Glutamatergic neuron (in vitro differentiated cells): ENCODE measurements at regions not wholly inside any gene's neighbourhood (a gene's known extent, or its start where the extent isn't known, plus 50 kb on each side); places are given as distances from the start of the nearest gene placed in this dataset.

Experiments used
- DNase-seq: peaks from one replicate; pipeline ENCODE4 v3.0.0; 2022
- H3K27ac Mint-ChIP-seq: one replicate; pipeline ENCODE4 v1.8.0; 2020; ENCODE audit warnings: mild to moderate bottlenecking, mixed read lengths, inconsistent platforms; ENCODE audit not compliant: unreplicated experiment
- H3K27me3 Mint-ChIP-seq: one replicate; pipeline ENCODE4 v1.8.0; 2020; ENCODE audit warnings: mild to moderate bottlenecking, moderate library complexity, mixed read lengths, inconsistent platforms; ENCODE audit not compliant: unreplicated experiment
- H3K36me3 Mint-ChIP-seq: one replicate; pipeline ENCODE4 v1.8.0; 2020; ENCODE audit warnings: mild to moderate bottlenecking, mixed read lengths, inconsistent platforms; ENCODE audit not compliant: unreplicated experiment
- H3K4me1 Mint-ChIP-seq: one replicate; pipeline ENCODE4 v1.8.0; 2020; ENCODE audit warnings: mild to moderate bottlenecking, low read depth, mixed read lengths, inconsistent platforms; ENCODE audit not compliant: unreplicated experiment
- H3K4me3 Mint-ChIP-seq: one replicate; pipeline ENCODE4 v1.8.0; 2020; ENCODE audit warnings: mild to moderate bottlenecking, mixed read lengths, inconsistent platforms; ENCODE audit not compliant: unreplicated experiment
- H3K9me3 Mint-ChIP-seq: one replicate; pipeline ENCODE4 v1.8.0; 2020; ENCODE audit warnings: mild to moderate bottlenecking, moderate library complexity, mixed read lengths, inconsistent platforms; ENCODE audit not compliant: unreplicated experiment
- TF ChIP-seq, protein P1 (sequence below): fragments of 200-600 bp; sonication (generic); IDR thresholded peaks from one replicate; pipeline ENCODE4 v1.5.0; 2021; ENCODE audit not compliant: partially characterized antibody, unreplicated experiment

DNA sequence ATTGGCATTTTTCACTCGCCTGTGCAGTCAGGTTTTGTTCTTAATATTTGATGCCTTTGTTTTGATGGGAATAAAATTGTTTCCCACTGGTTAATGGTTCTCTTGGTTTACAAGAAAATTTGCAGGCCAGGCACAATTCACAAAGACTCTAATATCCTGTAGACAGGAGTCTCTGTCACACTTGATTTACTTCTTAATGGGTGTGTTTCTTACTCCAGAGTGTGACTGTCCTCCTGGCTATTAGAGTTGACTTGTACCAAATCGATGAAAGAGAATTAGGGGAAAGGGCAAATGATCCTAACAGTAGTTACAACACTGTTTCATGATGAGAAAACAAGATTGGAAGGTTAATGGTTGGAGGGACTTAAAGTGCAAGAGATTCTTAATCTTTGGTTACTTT is 142.8 kb upstream of the SV2C start:
- no peak overlapping the region for H3K4me3 Mint-ChIP-seq
- H3K9me3 Mint-ChIP-seq = no peaks in the 10 kb centered on the region
- TF ChIP-seq, protein P1, sequence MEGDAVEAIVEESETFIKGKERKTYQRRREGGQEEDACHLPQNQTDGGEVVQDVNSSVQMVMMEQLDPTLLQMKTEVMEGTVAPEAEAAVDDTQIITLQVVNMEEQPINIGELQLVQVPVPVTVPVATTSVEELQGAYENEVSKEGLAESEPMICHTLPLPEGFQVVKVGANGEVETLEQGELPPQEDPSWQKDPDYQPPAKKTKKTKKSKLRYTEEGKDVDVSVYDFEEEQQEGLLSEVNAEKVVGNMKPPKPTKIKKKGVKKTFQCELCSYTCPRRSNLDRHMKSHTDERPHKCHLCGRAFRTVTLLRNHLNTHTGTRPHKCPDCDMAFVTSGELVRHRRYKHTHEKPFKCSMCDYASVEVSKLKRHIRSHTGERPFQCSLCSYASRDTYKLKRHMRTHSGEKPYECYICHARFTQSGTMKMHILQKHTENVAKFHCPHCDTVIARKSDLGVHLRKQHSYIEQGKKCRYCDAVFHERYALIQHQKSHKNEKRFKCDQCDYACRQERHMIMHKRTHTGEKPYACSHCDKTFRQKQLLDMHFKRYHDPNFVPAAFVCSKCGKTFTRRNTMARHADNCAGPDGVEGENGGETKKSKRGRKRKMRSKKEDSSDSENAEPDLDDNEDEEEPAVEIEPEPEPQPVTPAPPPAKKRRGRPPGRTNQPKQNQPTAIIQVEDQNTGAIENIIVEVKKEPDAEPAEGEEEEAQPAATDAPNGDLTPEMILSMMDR = no peak
- no peak for DNase-seq
- no peaks in the 10 kb centered on the region for H3K36me3 Mint-ChIP-seq
- H3K4me1 Mint-ChIP-seq = peaks cover 3% of the 10 kb centered on the region
- H3K27ac Mint-ChIP-seq = no peak overlapping the region
- H3K27me3 Mint-ChIP-seq = no peaks in the 10 kb centered on the region

DNA sequence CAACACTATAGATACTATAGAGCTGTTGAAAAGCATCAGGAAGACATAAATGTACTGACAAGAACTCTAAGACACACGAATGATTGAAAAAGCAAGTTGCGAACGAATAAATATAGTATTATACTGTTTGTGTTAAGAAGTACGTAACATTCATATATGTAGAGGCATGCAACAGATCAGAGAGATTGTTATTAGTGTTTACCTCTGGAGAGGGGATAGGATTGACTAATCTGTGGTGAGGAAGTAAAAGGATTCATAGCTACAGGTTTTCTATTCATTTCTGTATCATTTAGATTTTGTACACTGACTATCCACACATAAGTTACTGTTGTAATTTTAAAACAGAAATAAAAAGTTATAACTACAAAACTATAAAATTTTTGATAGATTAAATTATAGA is 147.6 kb upstream of the SV2C start:
- Mint-ChIP-seq H3K9me3 (no peaks in the 10 kb centered on the region), H3K27ac (no peak overlapping the region), H3K4me1 (peaks cover 3% of the 10 kb centered on the region), H3K27me3 (no peaks in the 10 kb centered on the region), H3K36me3 (no peaks in the 10 kb centered on the region), H3K4me3 (no peak overlapping the region)
- no peak for DNase-seq
- TF ChIP-seq, protein P1 = no peak

DNA sequence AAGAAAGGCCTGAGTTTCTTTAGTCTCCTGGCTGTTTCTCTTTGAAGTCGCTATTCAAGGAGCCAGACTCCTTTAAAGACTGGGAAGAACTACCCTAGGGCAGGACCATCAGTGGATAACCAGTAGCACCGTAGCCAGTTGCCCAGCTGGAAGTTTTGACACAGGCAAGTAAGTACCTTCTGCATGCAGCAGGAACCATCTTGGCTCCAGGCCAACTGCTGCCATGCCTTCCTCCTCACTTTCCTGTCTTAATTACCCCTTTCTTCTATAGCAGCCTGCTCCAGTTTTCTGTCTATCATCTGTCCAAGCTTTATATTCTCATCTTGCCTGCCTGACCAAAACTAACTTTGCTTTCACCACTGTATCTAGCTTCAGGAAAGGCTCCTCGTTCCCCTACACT is 149.7 kb upstream of the SV2C start:
- TF ChIP-seq, protein P1 = no peak
- Mint-ChIP-seq H3K36me3 (no peaks in the 10 kb centered on the region), H3K27ac (no peak overlapping the region), H3K27me3 (no peaks in the 10 kb centered on the region), H3K4me1 (peaks cover 5% of the 10 kb centered on the region), H3K4me3 (no peak overlapping the region), H3K9me3 (no peaks in the 10 kb centered on the region)
- DNase-seq = no peak

DNA sequence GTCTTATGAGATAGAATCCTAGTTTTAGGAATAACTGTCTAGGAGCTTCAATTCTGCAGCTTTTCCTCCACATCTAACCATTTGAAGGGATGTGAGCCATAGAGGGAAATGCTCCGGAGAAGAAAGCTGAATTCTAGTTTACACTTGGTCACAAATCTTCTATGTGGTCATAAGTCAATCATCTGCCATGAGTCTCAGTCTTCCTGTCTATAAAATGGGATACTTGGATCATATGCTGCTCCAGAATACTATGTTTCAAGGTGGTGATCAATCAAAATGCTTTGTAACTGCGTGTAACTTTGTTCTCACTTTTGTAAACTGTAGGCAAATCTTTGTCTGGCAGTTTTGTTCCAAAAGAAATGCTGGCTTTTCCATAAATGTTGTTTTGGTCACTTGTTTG is 152.0 kb upstream of the SV2C start:
- Mint-ChIP-seq H3K36me3 (no peaks in the 10 kb centered on the region), H3K4me1 (peaks cover 2% of the 10 kb centered on the region), H3K27ac (no peak overlapping the region), H3K4me3 (no peak overlapping the region), H3K9me3 (no peaks in the 10 kb centered on the region), H3K27me3 (no peaks in the 10 kb centered on the region)
- TF ChIP-seq, protein P1 = no peak
- DNase-seq = no peak

DNA sequence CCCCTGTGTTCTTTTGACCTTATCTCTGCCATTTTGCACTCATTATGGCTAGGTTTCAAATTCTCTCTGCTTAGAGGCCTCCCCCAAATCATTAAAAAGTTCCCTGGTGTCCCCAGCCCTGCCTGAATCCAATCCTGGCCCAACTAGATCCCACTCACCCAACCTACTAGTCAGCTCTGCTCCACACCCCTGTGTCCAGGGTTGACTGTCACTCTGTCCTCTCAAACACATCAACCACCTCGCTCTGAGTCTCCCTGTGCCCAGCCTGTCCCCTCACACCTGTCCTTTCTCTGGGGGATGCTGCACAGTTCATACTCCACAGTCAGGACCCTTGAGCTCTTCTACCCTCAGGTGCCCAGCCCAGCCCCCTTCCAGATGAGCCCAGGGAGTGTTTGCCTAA is 154.2 kb upstream of the SV2C start:
- TF ChIP-seq, protein P1 = no peak
- Mint-ChIP-seq H3K9me3 (no peaks in the 10 kb centered on the region), H3K27me3 (no peaks in the 10 kb centered on the region), H3K4me3 (no peak overlapping the region), H3K4me1 (peaks cover 2% of the 10 kb centered on the region), H3K27ac (no peak overlapping the region), H3K36me3 (no peaks in the 10 kb centered on the region)
- no peak for DNase-seq
